ENCODE measurements at regions not wholly inside any gene's neighbourhood (a gene's known extent, or its start where the extent isn't known, plus 50 kb on each side); places are given as distances from the start of the nearest gene placed in this dataset.

- Mint-ChIP-seq H3K27ac (no peak overlapping the region), H3K27me3 (no peaks in the 10 kb centered on the region), H3K36me3 (no peaks in the 10 kb centered on the region), H3K4me3 (no peak overlapping the region), H3K4me1 (no peaks in the 10 kb centered on the region), H3K9me3 (peaks cover 3% of the 10 kb centered on the region)
- ATAC-seq: no peak
Observed at GRCh38 chr9:71393005-71393404, 271.6 kb upstream of the TRPM3 start.

- no peak for ATAC-seq
- H3K4me1 Mint-ChIP-seq: no peaks in the 10 kb centered on the region
- H3K36me3 Mint-ChIP-seq: no peaks in the 10 kb centered on the region
Observed at GRCh38 chr9:71384343-71384742, 262.9 kb upstream of the TRPM3 start.

GRCh38 chr9:71383308-71383940 is 262.0 kb upstream of the TRPM3 start:
- Mint-ChIP-seq H3K9me3 (no peaks in the 10 kb centered on the region), H3K27ac (no peak overlapping the region), H3K36me3 (no peaks in the 10 kb centered on the region), H3K4me3 (no peak overlapping the region), H3K4me1 (no peaks in the 10 kb centered on the region), H3K27me3 (no peaks in the 10 kb centered on the region)
- ATAC-seq: no peak

More at GRCh38 chr9:71384343-71384742, 262.9 kb upstream of the TRPM3 start:
- H3K4me3 Mint-ChIP-seq: no peak overlapping the region
- no peak overlapping the region for H3K27ac Mint-ChIP-seq
- peaks cover 3% of the 10 kb centered on the region for H3K9me3 Mint-ChIP-seq
- H3K27me3 Mint-ChIP-seq: no peaks in the 10 kb centered on the region

- no peaks in the 10 kb centered on the region for H3K9me3 Mint-ChIP-seq
- no peaks in the 10 kb centered on the region for H3K36me3 Mint-ChIP-seq
- ATAC-seq: no peak
- H3K27ac Mint-ChIP-seq: no peak overlapping the region
- H3K4me1 Mint-ChIP-seq: no peaks in the 10 kb centered on the region
- H3K4me3 Mint-ChIP-seq: no peak overlapping the region
- H3K27me3 Mint-ChIP-seq: peaks cover 5% of the 10 kb centered on the region
Observed at GRCh38 chr9:71368157-71368556, 246.7 kb upstream of the TRPM3 start.

GRCh38 chr9:71364186-71364955 is 242.9 kb upstream of the TRPM3 start:
- no peak overlapping the region for H3K4me3 Mint-ChIP-seq
- no peak for ATAC-seq
- H3K27me3 Mint-ChIP-seq: no peaks in the 10 kb centered on the region
- H3K9me3 Mint-ChIP-seq: no peaks in the 10 kb centered on the region
- no peaks in the 10 kb centered on the region for H3K36me3 Mint-ChIP-seq
- H3K27ac Mint-ChIP-seq: no peak overlapping the region
- no peaks in the 10 kb centered on the region for H3K4me1 Mint-ChIP-seq

- H3K9me3 Mint-ChIP-seq: no peaks in the 10 kb centered on the region
- H3K36me3 Mint-ChIP-seq: no peaks in the 10 kb centered on the region
- no peak overlapping the region for H3K27ac Mint-ChIP-seq
- no peak overlapping the region for H3K4me3 Mint-ChIP-seq
- H3K27me3 Mint-ChIP-seq: no peaks in the 10 kb centered on the region
- H3K4me1 Mint-ChIP-seq: no peaks in the 10 kb centered on the region
- no peak for ATAC-seq
Observed at GRCh38 chr9:71363286-71363961, 242.0 kb upstream of the TRPM3 start.

GRCh38 chr9:71361357-71361756 is 239.9 kb upstream of the TRPM3 start:
- no peak for ATAC-seq
- Mint-ChIP-seq H3K4me3 (no peak overlapping the region), H3K36me3 (no peaks in the 10 kb centered on the region), H3K4me1 (no peaks in the 10 kb centered on the region), H3K27me3 (no peaks in the 10 kb centered on the region), H3K27ac (no peak overlapping the region), H3K9me3 (no peaks in the 10 kb centered on the region)

GRCh38 chr9:71357346-71357745 is 235.9 kb upstream of the TRPM3 start:
- Mint-ChIP-seq H3K27me3 (no peaks in the 10 kb centered on the region), H3K4me1 (no peaks in the 10 kb centered on the region), H3K4me3 (no peak overlapping the region), H3K27ac (no peak overlapping the region), H3K36me3 (no peaks in the 10 kb centered on the region), H3K9me3 (no peaks in the 10 kb centered on the region)
- ATAC-seq: no peak

GRCh38 chr9:71355884-71356283 is 234.5 kb upstream of the TRPM3 start:
- no peak for ATAC-seq
- Mint-ChIP-seq H3K36me3 (no peaks in the 10 kb centered on the region), H3K27ac (no peak overlapping the region), H3K4me1 (no peaks in the 10 kb centered on the region), H3K9me3 (no peaks in the 10 kb centered on the region), H3K27me3 (no peaks in the 10 kb centered on the region), H3K4me3 (no peak overlapping the region)

GRCh38 chr9:71353720-71354119 is 232.3 kb upstream of the TRPM3 start:
- Mint-ChIP-seq H3K9me3 (no peaks in the 10 kb centered on the region), H3K27ac (no peak overlapping the region), H3K36me3 (no peaks in the 10 kb centered on the region), H3K4me1 (no peaks in the 10 kb centered on the region), H3K27me3 (no peaks in the 10 kb centered on the region), H3K4me3 (no peak overlapping the region)
- ATAC-seq: no peak

- no peaks in the 10 kb centered on the region for H3K4me1 Mint-ChIP-seq
Observed at GRCh38 chr9:71352837-71353236, 231.4 kb upstream of the TRPM3 start.

GRCh38 chr9:71349218-71349617 is 227.8 kb upstream of the TRPM3 start:
- Mint-ChIP-seq H3K4me1 (no peaks in the 10 kb centered on the region), H3K27ac (no peak overlapping the region), H3K9me3 (peaks cover 4% of the 10 kb centered on the region), H3K27me3 (no peaks in the 10 kb centered on the region), H3K4me3 (no peak overlapping the region), H3K36me3 (no peaks in the 10 kb centered on the region)
- no peak for ATAC-seq

More at GRCh38 chr9:71352837-71353236, 231.4 kb upstream of the TRPM3 start:
- H3K9me3 Mint-ChIP-seq: no peaks in the 10 kb centered on the region
- no peak for ATAC-seq
- no peak overlapping the region for H3K4me3 Mint-ChIP-seq
- H3K36me3 Mint-ChIP-seq: no peaks in the 10 kb centered on the region
- no peaks in the 10 kb centered on the region for H3K27me3 Mint-ChIP-seq
- H3K27ac Mint-ChIP-seq: no peak overlapping the region

- H3K27me3 Mint-ChIP-seq: no peaks in the 10 kb centered on the region
- H3K9me3 Mint-ChIP-seq: peaks cover 7% of the 10 kb centered on the region
- H3K27ac Mint-ChIP-seq: no peak overlapping the region
- no peaks in the 10 kb centered on the region for H3K36me3 Mint-ChIP-seq
- no peaks in the 10 kb centered on the region for H3K4me1 Mint-ChIP-seq
- ATAC-seq: no peak
- no peak overlapping the region for H3K4me3 Mint-ChIP-seq
Observed at GRCh38 chr9:71333321-71333720, 211.9 kb upstream of the TRPM3 start.

- no peaks in the 10 kb centered on the region for H3K36me3 Mint-ChIP-seq
- H3K4me3 Mint-ChIP-seq: no peak overlapping the region
- ATAC-seq: no peak
- no peaks in the 10 kb centered on the region for H3K4me1 Mint-ChIP-seq
- H3K27me3 Mint-ChIP-seq: no peaks in the 10 kb centered on the region
- no peak overlapping the region for H3K27ac Mint-ChIP-seq
- H3K9me3 Mint-ChIP-seq: peaks cover 3% of the 10 kb centered on the region
Observed at GRCh38 chr9:71331603-71332002, 210.2 kb upstream of the TRPM3 start.

GRCh38 chr9:71329873-71330272 is 208.5 kb upstream of the TRPM3 start:
- H3K4me3 Mint-ChIP-seq: no peak overlapping the region
- H3K27me3 Mint-ChIP-seq: no peaks in the 10 kb centered on the region
- no peaks in the 10 kb centered on the region for H3K36me3 Mint-ChIP-seq
- ATAC-seq: no peak
- H3K9me3 Mint-ChIP-seq: no peaks in the 10 kb centered on the region
- no peaks in the 10 kb centered on the region for H3K4me1 Mint-ChIP-seq
- H3K27ac Mint-ChIP-seq: no peak overlapping the region

GRCh38 chr9:71326360-71326759 is 204.9 kb upstream of the TRPM3 start:
- ATAC-seq: no peak
- H3K36me3 Mint-ChIP-seq: no peaks in the 10 kb centered on the region
- no peak overlapping the region for H3K27ac Mint-ChIP-seq
- no peak overlapping the region for H3K4me3 Mint-ChIP-seq
- H3K9me3 Mint-ChIP-seq: no peaks in the 10 kb centered on the region
- no peaks in the 10 kb centered on the region for H3K4me1 Mint-ChIP-seq
- no peaks in the 10 kb centered on the region for H3K27me3 Mint-ChIP-seq
